HL-60 (cell line): ENCODE measurements at regions not wholly inside any gene's neighbourhood (a gene's known extent, or its start where the extent isn't known, plus 50 kb on each side); places are given as distances from the start of the nearest gene placed in this dataset.

Experiments used
- GABPA ChIP-seq: IDR thresholded peaks from 2 replicates; pipeline ENCODE4 v1.6.1; 2012; ENCODE audit warnings: low read depth
- POLR2AphosphoS5 ChIP-seq: IDR thresholded peaks from 2 replicates; pipeline ENCODE4 v1.6.1; 2012; ENCODE audit warnings: low read depth
- SPI1 ChIP-seq: IDR thresholded peaks from 2 replicates; pipeline ENCODE4 v1.6.1; 2012; ENCODE audit warnings: low read depth, mild to moderate bottlenecking, borderline replicate concordance
- TF ChIP-seq, protein P1 (sequence below): IDR thresholded peaks from one replicate; pipeline ENCODE4 v1.5.1; 2011; ENCODE audit warnings: low read length, control low read depth, inconsistent platforms; ENCODE audit not compliant: insufficient read depth
- TF ChIP-seq, protein P2 (sequence below): IDR thresholded peaks from 2 replicates; pipeline ENCODE4 v1.6.1; 2012; ENCODE audit warnings: low read depth; ENCODE audit not compliant: insufficient replicate concordance

DNA sequence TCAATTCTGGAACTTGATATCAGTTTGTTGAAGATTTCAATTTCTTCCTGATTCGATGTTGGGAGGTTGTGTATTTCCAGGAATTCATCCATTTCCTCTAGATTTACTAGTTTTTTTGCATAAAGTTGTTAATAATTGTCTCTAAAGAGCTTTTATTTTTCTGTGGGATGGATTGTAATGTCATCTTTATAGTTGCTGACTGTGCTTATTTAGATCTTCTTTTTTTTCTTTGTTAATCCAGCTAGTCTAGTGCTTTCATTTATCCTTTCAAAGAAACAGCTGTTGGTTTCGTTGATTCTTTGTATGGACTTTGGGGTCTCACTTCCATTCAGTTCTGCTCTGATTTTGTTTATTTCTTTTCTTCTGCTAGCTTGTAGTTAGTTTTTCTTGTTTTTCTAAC lies 302.0 kb upstream of the DMAC1 start:
- TF ChIP-seq, protein P1, sequence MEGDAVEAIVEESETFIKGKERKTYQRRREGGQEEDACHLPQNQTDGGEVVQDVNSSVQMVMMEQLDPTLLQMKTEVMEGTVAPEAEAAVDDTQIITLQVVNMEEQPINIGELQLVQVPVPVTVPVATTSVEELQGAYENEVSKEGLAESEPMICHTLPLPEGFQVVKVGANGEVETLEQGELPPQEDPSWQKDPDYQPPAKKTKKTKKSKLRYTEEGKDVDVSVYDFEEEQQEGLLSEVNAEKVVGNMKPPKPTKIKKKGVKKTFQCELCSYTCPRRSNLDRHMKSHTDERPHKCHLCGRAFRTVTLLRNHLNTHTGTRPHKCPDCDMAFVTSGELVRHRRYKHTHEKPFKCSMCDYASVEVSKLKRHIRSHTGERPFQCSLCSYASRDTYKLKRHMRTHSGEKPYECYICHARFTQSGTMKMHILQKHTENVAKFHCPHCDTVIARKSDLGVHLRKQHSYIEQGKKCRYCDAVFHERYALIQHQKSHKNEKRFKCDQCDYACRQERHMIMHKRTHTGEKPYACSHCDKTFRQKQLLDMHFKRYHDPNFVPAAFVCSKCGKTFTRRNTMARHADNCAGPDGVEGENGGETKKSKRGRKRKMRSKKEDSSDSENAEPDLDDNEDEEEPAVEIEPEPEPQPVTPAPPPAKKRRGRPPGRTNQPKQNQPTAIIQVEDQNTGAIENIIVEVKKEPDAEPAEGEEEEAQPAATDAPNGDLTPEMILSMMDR, result no peak
- TF ChIP-seq, protein P2, sequence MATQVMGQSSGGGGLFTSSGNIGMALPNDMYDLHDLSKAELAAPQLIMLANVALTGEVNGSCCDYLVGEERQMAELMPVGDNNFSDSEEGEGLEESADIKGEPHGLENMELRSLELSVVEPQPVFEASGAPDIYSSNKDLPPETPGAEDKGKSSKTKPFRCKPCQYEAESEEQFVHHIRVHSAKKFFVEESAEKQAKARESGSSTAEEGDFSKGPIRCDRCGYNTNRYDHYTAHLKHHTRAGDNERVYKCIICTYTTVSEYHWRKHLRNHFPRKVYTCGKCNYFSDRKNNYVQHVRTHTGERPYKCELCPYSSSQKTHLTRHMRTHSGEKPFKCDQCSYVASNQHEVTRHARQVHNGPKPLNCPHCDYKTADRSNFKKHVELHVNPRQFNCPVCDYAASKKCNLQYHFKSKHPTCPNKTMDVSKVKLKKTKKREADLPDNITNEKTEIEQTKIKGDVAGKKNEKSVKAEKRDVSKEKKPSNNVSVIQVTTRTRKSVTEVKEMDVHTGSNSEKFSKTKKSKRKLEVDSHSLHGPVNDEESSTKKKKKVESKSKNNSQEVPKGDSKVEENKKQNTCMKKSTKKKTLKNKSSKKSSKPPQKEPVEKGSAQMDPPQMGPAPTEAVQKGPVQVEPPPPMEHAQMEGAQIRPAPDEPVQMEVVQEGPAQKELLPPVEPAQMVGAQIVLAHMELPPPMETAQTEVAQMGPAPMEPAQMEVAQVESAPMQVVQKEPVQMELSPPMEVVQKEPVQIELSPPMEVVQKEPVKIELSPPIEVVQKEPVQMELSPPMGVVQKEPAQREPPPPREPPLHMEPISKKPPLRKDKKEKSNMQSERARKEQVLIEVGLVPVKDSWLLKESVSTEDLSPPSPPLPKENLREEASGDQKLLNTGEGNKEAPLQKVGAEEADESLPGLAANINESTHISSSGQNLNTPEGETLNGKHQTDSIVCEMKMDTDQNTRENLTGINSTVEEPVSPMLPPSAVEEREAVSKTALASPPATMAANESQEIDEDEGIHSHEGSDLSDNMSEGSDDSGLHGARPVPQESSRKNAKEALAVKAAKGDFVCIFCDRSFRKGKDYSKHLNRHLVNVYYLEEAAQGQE, result no peak
- TF ChIP-seq SPI1, result no peak
- TF ChIP-seq GABPA, result no peak
- no peak for TF ChIP-seq POLR2AphosphoS5
